Activated CD8-positive, alpha-beta T cell treated with anti-CD3 and anti-CD28 coated beads for 36 hours (primary cell): ENCODE measurements at regions not wholly inside any gene's neighbourhood (a gene's known extent, or its start where the extent isn't known, plus 50 kb on each side); places are given as distances from the start of the nearest gene placed in this dataset.

Source experiments
- ATAC-seq: fragments of 200-7000 bp; cut with Tn5 transposase; one replicate; pipeline ENCODE4 v1.10.0; 2021; ENCODE audit warnings: mild to moderate bottlenecking, moderate library complexity
- CTCF ChIA-PET: fragments of 350-600 bp; sonication (Branson Sonifier 250); formaldehyde crosslinking; loops from one replicate; lab custom pipeline; 2021; ENCODE audit warnings: antibody characterized with exemption; lab: Charles Lee
- POLR2A ChIA-PET: fragments of 350-600 bp; sonication (Branson Sonifier 250); formaldehyde crosslinking; loops from one replicate; lab custom pipeline; 2021; ENCODE audit warnings: antibody characterized with exemption; lab: Charles Lee
- DNase-seq: peaks from one replicate; pipeline ENCODE4 v3.0.0-alpha.2; 2020
- H3K27ac Mint-ChIP-seq: one replicate; pipeline ENCODE4 v1.8.0; 2021; ENCODE audit warnings: mild to moderate bottlenecking, mixed read lengths
- H3K27me3 Mint-ChIP-seq: one replicate; pipeline ENCODE4 v1.8.0; 2021; ENCODE audit warnings: mixed read lengths
- H3K36me3 Mint-ChIP-seq: one replicate; pipeline ENCODE4 v1.8.0; 2021; ENCODE audit warnings: low read depth, mixed read lengths
- H3K4me1 Mint-ChIP-seq: one replicate; pipeline ENCODE4 v1.8.0; 2021; ENCODE audit warnings: low read depth, mixed read lengths
- H3K4me3 Mint-ChIP-seq: one replicate; pipeline ENCODE4 v1.8.0; 2021; ENCODE audit warnings: mild to moderate bottlenecking, moderate library complexity, mixed read lengths
- H3K9me3 Mint-ChIP-seq: one replicate; pipeline ENCODE4 v1.8.0; 2021; ENCODE audit warnings: mixed read lengths
- CTCF ChIP-seq: fragments of 200-600 bp; IDR thresholded peaks from one replicate; pipeline ENCODE4 v1.8.0; 2022; ENCODE audit warnings: antibody characterized with exemption, mild to moderate bottlenecking
- intact Hi-C: fragments of 100-400 bp; cut with micrococcal nuclease; formaldehyde crosslinking; loops from one replicate; pipeline ENCODE4 v1.10.0; 2022

- Mint-ChIP-seq H3K9me3 (no peaks in the 10 kb centered on the region), H3K4me1 (peaks cover 20% of the 10 kb centered on the region), H3K4me3 (no peak overlapping the region), H3K36me3 (no peaks in the 10 kb centered on the region), H3K27ac (no peak overlapping the region), H3K27me3 (no peaks in the 10 kb centered on the region)
- TF ChIP-seq CTCF: no peak
- CTCF ChIA-PET: interaction anchor here (1.4 kb wide), 1 partner anchor 197 kb away, joined by 3 read pairs; no protein-coding TSS in a partner anchor
- POLR2A ChIA-PET: no interaction called here
- no peak for DNase-seq
- peak; percentile 55 for ATAC-seq
- intact Hi-C loops: no loop called here
Measured at GRCh38 chr1:228860911-228861831, 125.9 kb downstream of the RHOU start.

- Mint-ChIP-seq H3K27me3 (no peaks in the 10 kb centered on the region), H3K27ac (no peak overlapping the region), H3K4me3 (no peak overlapping the region), H3K4me1 (peaks cover 20% of the 10 kb centered on the region), H3K36me3 (no peaks in the 10 kb centered on the region), H3K9me3 (no peaks in the 10 kb centered on the region)
- TF ChIP-seq CTCF: no peak
- ATAC-seq (no peak), DNase-seq (no peak)
- POLR2A ChIA-PET: no interaction called here
- CTCF ChIA-PET: no interaction called here
- intact Hi-C loops: no loop called here
Measured at GRCh38 chr1:228861832-228862180, 126.5 kb downstream of the RHOU start.

GRCh38 chr1:228862542-228863505 is 127.5 kb downstream of the RHOU start:
- no peaks in the 10 kb centered on the region for H3K36me3 Mint-ChIP-seq

GRCh38 chr1:228863776-228864175 is 128.5 kb downstream of the RHOU start:
- Mint-ChIP-seq H3K27ac (no peak overlapping the region), H3K27me3 (no peaks in the 10 kb centered on the region), H3K9me3 (no peaks in the 10 kb centered on the region), H3K36me3 (no peaks in the 10 kb centered on the region), H3K4me1 (peaks cover 25% of the 10 kb centered on the region), H3K4me3 (no peak overlapping the region)
- no peak for TF ChIP-seq CTCF
- ATAC-seq (no peak), DNase-seq (no peak)
- POLR2A ChIA-PET: no interaction called here
- CTCF ChIA-PET: interaction anchor here (0.7 kb wide), 1 partner anchor 199 kb away, joined by 4 read pairs; no protein-coding TSS in a partner anchor
- intact Hi-C loops: no loop called here

More at GRCh38 chr1:228862542-228863505, 127.5 kb downstream of the RHOU start:
- Mint-ChIP-seq H3K27ac (no peak overlapping the region), H3K9me3 (no peaks in the 10 kb centered on the region), H3K4me1 (peaks cover 24% of the 10 kb centered on the region), H3K27me3 (no peaks in the 10 kb centered on the region), H3K4me3 (no peak overlapping the region)
- no peak for ATAC-seq
- DNase-seq: no peak
- ChIA-PET POLR2A (no interaction called here), CTCF (no interaction called here)
- intact Hi-C loops: no loop called here
- TF ChIP-seq CTCF: no peak
